GM23248 (cell line): ENCODE measurements at regions not wholly inside any gene's neighbourhood (a gene's known extent, or its start where the extent isn't known, plus 50 kb on each side); places are given as distances from the start of the nearest gene placed in this dataset.

Source experiments
- EZH2 ChIP-seq: fragments of 200-600 bp; sonication (generic); IDR thresholded peaks from 2 replicates; pipeline ENCODE4 v1.6.1; 2018; ENCODE audit warnings: antibody characterized with exemption, mild to moderate bottlenecking; ENCODE audit not compliant: insufficient read depth, poor library complexity, severe bottlenecking
- EZH2phosphoT487 ChIP-seq: fragments of 200-600 bp; sonication (generic); IDR thresholded peaks from 2 replicates; pipeline ENCODE4 v1.6.1; 2018; ENCODE audit warnings: antibody characterized with exemption, moderate library complexity, mild to moderate bottlenecking, low read depth; ENCODE audit not compliant: insufficient read depth

DNA sequence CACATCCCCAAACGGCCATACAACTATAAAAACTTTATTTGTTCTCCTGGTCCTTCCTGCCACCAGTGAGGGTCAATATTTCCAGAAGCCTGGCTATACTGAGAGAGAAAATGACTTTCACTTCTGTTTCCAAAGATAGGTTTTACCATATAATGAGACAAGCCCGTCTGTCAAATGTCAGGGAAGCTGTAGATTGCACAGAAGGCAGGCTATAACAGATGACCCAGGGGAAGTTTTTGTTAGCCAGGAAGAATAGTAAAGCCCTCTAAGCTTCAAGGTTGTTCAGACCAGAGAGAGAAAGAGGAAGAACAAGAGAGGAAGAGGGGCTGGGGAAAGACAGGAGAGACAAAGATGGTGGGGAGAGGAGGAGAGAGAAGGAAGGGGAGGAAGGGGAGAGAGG is 217.5 kb downstream of the GBA3 start:
- TF ChIP-seq EZH2phosphoT487 (no peak), EZH2 (no peak)
